SK-N-MC (cell line): ENCODE measurements at regions not wholly inside any gene's neighbourhood (a gene's known extent, or its start where the extent isn't known, plus 50 kb on each side); places are given as distances from the start of the nearest gene placed in this dataset.
A peak's percentile ranks its signal among the peaks of the same experiment; 100 is the strongest.

ENCODE experiments used
- DNase-seq: peaks from one replicate; pipeline ENCODE4 v3.0.0-alpha.2; 2011; ENCODE audit warnings: low read depth, low spot score
- H3K27ac ChIP-seq: fragments of 200-600 bp; sonication (generic); 2 replicates; pipeline ENCODE4 v1.5.1; 2016; ENCODE audit warnings: mixed run types
- H3K36me3 ChIP-seq: fragments of 200-600 bp; sonication (generic); 2 replicates; pipeline ENCODE4 v1.6.1; 2017; ENCODE audit warnings: antibody characterized with exemption, low read length, mixed read lengths; ENCODE audit not compliant: insufficient read depth
- H3K4me3 ChIP-seq: fragments of 200-600 bp; sonication (generic); 2 replicates; pipeline ENCODE4 v1.5.1; 2016
- H3K9ac ChIP-seq: fragments of 200-600 bp; sonication (generic); 2 replicates; pipeline ENCODE4 v1.8.0; 2017; ENCODE audit warnings: mixed run types, mixed read lengths; ENCODE audit not compliant: insufficient read length
- H3K9me3 ChIP-seq: fragments of 200-600 bp; sonication (generic); 2 replicates; pipeline ENCODE4 v1.6.1; 2017; ENCODE audit warnings: low read depth, mild to moderate bottlenecking, antibody characterized with exemption, low read length, moderate library complexity, mixed read lengths
- EZH2 ChIP-seq: fragments of 200-600 bp; sonication (generic); IDR thresholded peaks from one replicate; pipeline ENCODE4 v1.6.1; 2017; ENCODE audit warnings: antibody characterized with exemption
- FOXP2 ChIP-seq: optimal IDR thresholded peaks from 2 replicates; pipeline ENCODE3; 2011; ENCODE audit warnings: mild to moderate bottlenecking, moderate library complexity; ENCODE audit not compliant: insufficient read depth; ENCODE audit errors: extremely low read length, control extremely low read depth
- POLR2AphosphoS5 ChIP-seq: IDR thresholded peaks from 2 replicates; pipeline ENCODE4 v1.6.1; 2012; ENCODE audit warnings: mild to moderate bottlenecking, low read depth, low read length, borderline replicate concordance

GRCh38 chr1:87941337-87941946 is 612.8 kb downstream of the LMO4 start:
- Histone ChIP-seq H3K9me3 (no peaks in the 10 kb centered on the region), H3K27ac (no peak overlapping the region), H3K36me3 (no peaks in the 10 kb centered on the region), H3K9ac (no peak overlapping the region), H3K4me3 (no peak overlapping the region)
- no peak for TF ChIP-seq FOXP2
- TF ChIP-seq EZH2: no peak
- no peak for TF ChIP-seq POLR2AphosphoS5
- no peak for DNase-seq

GRCh38 chr1:87942165-87942564 is 613.5 kb downstream of the LMO4 start:
- no peak overlapping the region for H3K27ac ChIP-seq
- DNase-seq: no peak
- H3K36me3 ChIP-seq: no peaks in the 10 kb centered on the region
- TF ChIP-seq POLR2AphosphoS5: no peak
- no peak for TF ChIP-seq EZH2
- no peak for TF ChIP-seq FOXP2
- no peaks in the 10 kb centered on the region for H3K9me3 ChIP-seq
- H3K9ac ChIP-seq: no peak overlapping the region
- H3K4me3 ChIP-seq: no peak overlapping the region

- no peaks in the 10 kb centered on the region for H3K36me3 ChIP-seq
- no peak for TF ChIP-seq FOXP2
- no peak for TF ChIP-seq EZH2
- no peak overlapping the region for H3K9ac ChIP-seq
- H3K27ac ChIP-seq: no peak overlapping the region
- no peak for DNase-seq
- no peaks in the 10 kb centered on the region for H3K9me3 ChIP-seq
- H3K4me3 ChIP-seq: no peak overlapping the region
Observed at GRCh38 chr1:87949711-87950110, 621.0 kb downstream of the LMO4 start.

GRCh38 chr1:87950369-87950768 is 621.7 kb downstream of the LMO4 start:
- Histone ChIP-seq H3K4me3 (no peak overlapping the region), H3K9me3 (no peaks in the 10 kb centered on the region), H3K36me3 (no peaks in the 10 kb centered on the region), H3K9ac (no peak overlapping the region), H3K27ac (no peak overlapping the region)
- no peak for TF ChIP-seq FOXP2
- no peak for TF ChIP-seq EZH2
- no peak for TF ChIP-seq POLR2AphosphoS5
- no peak for DNase-seq

GRCh38 chr1:87951409-87951808 is 622.7 kb downstream of the LMO4 start:
- H3K4me3 ChIP-seq: no peak overlapping the region
- H3K27ac ChIP-seq: no peak overlapping the region
- no peaks in the 10 kb centered on the region for H3K9me3 ChIP-seq
- no peak overlapping the region for H3K9ac ChIP-seq
- DNase-seq: no peak
- TF ChIP-seq EZH2 (no peak), POLR2AphosphoS5 (no peak), FOXP2 (no peak)
- no peaks in the 10 kb centered on the region for H3K36me3 ChIP-seq

GRCh38 chr1:87951852-87952251 is 623.2 kb downstream of the LMO4 start:
- H3K4me3 ChIP-seq: no peak overlapping the region
- H3K9me3 ChIP-seq: no peaks in the 10 kb centered on the region
- H3K36me3 ChIP-seq: no peaks in the 10 kb centered on the region
- TF ChIP-seq EZH2 (no peak), POLR2AphosphoS5 (no peak), FOXP2 (no peak)
- no peak overlapping the region for H3K9ac ChIP-seq
- no peak for DNase-seq
- no peak overlapping the region for H3K27ac ChIP-seq

GRCh38 chr1:87953121-87953520 is 624.4 kb downstream of the LMO4 start:
- Histone ChIP-seq H3K36me3 (no peaks in the 10 kb centered on the region), H3K27ac (no peak overlapping the region), H3K9me3 (no peaks in the 10 kb centered on the region), H3K9ac (no peak overlapping the region), H3K4me3 (no peak overlapping the region)
- no peak for TF ChIP-seq POLR2AphosphoS5
- TF ChIP-seq FOXP2: no peak
- TF ChIP-seq EZH2: no peak
- no peak for DNase-seq

GRCh38 chr1:87953732-87954344 is 625.2 kb downstream of the LMO4 start:
- no peak for TF ChIP-seq POLR2AphosphoS5
- no peak for TF ChIP-seq FOXP2
- no peak for TF ChIP-seq EZH2
- peak; percentile 56 for DNase-seq
- Histone ChIP-seq H3K36me3 (no peaks in the 10 kb centered on the region), H3K4me3 (no peak overlapping the region), H3K27ac (no peak overlapping the region), H3K9ac (no peak overlapping the region), H3K9me3 (no peaks in the 10 kb centered on the region)

- H3K27ac ChIP-seq: no peak overlapping the region
- H3K36me3 ChIP-seq: no peaks in the 10 kb centered on the region
- H3K9me3 ChIP-seq: no peaks in the 10 kb centered on the region
- no peak overlapping the region for H3K4me3 ChIP-seq
- no peak overlapping the region for H3K9ac ChIP-seq
- no peak for DNase-seq
- TF ChIP-seq FOXP2 (no peak), EZH2 (no peak), POLR2AphosphoS5 (no peak)
Observed at GRCh38 chr1:87955038-87955437, 626.4 kb downstream of the LMO4 start.
